DND-41 (cell line): ENCODE measurements at regions not wholly inside any gene's neighbourhood (a gene's known extent, or its start where the extent isn't known, plus 50 kb on each side); places are given as distances from the start of the nearest gene placed in this dataset.

Experiments used
- ATAC-seq: fragments of 200-7000 bp; cut with Tn5 transposase; 3 replicates; pipeline ENCODE4 v1.9.1; 2021; ENCODE audit warnings: low read depth; ENCODE audit not compliant: insufficient read depth
- DNase-seq: peaks from one replicate; pipeline ENCODE4 v3.0.0-alpha.2; 2020
- H2AFZ ChIP-seq: 2 replicates; pipeline ENCODE4 v1.6.0; 2012; ENCODE audit warnings: low read depth, low read length
- H3K27ac ChIP-seq: 2 replicates; pipeline ENCODE4 v1.5.1; 2012; ENCODE audit warnings: low read length, inconsistent platforms
- H3K27me3 ChIP-seq: fragments of 200-600 bp; sonication (generic); 2 replicates; pipeline ENCODE4 v1.6.0; 2012; ENCODE audit warnings: low read length, mild to moderate bottlenecking, inconsistent platforms; ENCODE audit not compliant: insufficient read depth, poor library complexity
- H3K36me3 ChIP-seq: 2 replicates; pipeline ENCODE4 v1.5.1; 2012; ENCODE audit warnings: low read length, inconsistent platforms; ENCODE audit not compliant: insufficient read depth
- H3K4me1 ChIP-seq: 2 replicates; pipeline ENCODE4 v1.5.1; 2012; ENCODE audit warnings: mild to moderate bottlenecking, low read length; ENCODE audit not compliant: insufficient read depth
- H3K4me2 ChIP-seq: 2 replicates; pipeline ENCODE4 v1.6.0; 2012; ENCODE audit warnings: mild to moderate bottlenecking, moderate library complexity, low read length, inconsistent platforms; ENCODE audit not compliant: insufficient read depth
- H3K4me3 ChIP-seq, 2 experiments: fragments of 200-600 bp in 1 of 2; shearing (Covaris generic) in 1 of 2; 2 replicates each; pipeline ENCODE4 v1.5.1; 2012 to 2016; ENCODE audit warnings: inconsistent platforms in 2 of 2, low read length in 2 of 2, mild to moderate bottlenecking in 2 of 2, low read depth in 1 of 2, moderate library complexity in 1 of 2
- H3K79me2 ChIP-seq: 2 replicates; pipeline ENCODE4 v1.6.0; 2012; ENCODE audit warnings: low read length, inconsistent platforms; ENCODE audit not compliant: insufficient read depth
- H3K9ac ChIP-seq: 2 replicates; pipeline ENCODE4 v1.6.0; 2012; ENCODE audit warnings: low read depth, mild to moderate bottlenecking, inconsistent platforms, low read length, moderate library complexity
- H3K9me3 ChIP-seq: 2 replicates; pipeline ENCODE4 v1.5.1; 2012; ENCODE audit warnings: low read length, moderate library complexity, mild to moderate bottlenecking, inconsistent platforms; ENCODE audit not compliant: insufficient read depth, severe bottlenecking
- H4K20me1 ChIP-seq: 2 replicates; pipeline ENCODE4 v1.6.0; 2012; ENCODE audit warnings: low read length; ENCODE audit not compliant: insufficient read depth
- CTCF ChIP-seq: IDR thresholded peaks from 2 replicates; pipeline ENCODE4 v1.5.1; 2012; ENCODE audit warnings: borderline replicate concordance, low read length, moderate library complexity, mild to moderate bottlenecking; ENCODE audit not compliant: poor library complexity, severe bottlenecking; ENCODE audit errors: extremely low read depth
- EZH2 ChIP-seq: IDR thresholded peaks from 3 replicates; pipeline ENCODE4 v1.6.1; 2012; ENCODE audit warnings: borderline replicate concordance, low read depth, mild to moderate bottlenecking, moderate library complexity, low read length, inconsistent platforms; ENCODE audit not compliant: severe bottlenecking

- Histone ChIP-seq H3K9ac (no peak overlapping the region), H3K27ac (no peak overlapping the region), H3K36me3 (no peaks in the 10 kb centered on the region), H3K4me1 (no peaks in the 10 kb centered on the region), H3K79me2 (no peaks in the 10 kb centered on the region), H2AFZ (no peak overlapping the region), H3K9me3 (no peaks in the 10 kb centered on the region), H3K4me3 (no peak overlapping the region), H4K20me1 (no peaks in the 10 kb centered on the region), H3K4me2 (no peak overlapping the region), H3K27me3 (no peaks in the 10 kb centered on the region)
- TF ChIP-seq CTCF, result no peak
- DNase-seq (no peak), ATAC-seq (no peak)
Observed at GRCh38 chr3:7962301-7962700, 539.3 kb upstream of the LMCD1 start.

- Histone ChIP-seq H2AFZ (no peak overlapping the region), H3K36me3 (no peaks in the 10 kb centered on the region), H3K79me2 (no peaks in the 10 kb centered on the region), H3K9ac (no peak overlapping the region), H3K27me3 (no peaks in the 10 kb centered on the region), H3K4me1 (no peaks in the 10 kb centered on the region), H3K9me3 (no peaks in the 10 kb centered on the region), H3K4me3 (no peak overlapping the region), H3K4me2 (no peak overlapping the region), H4K20me1 (no peaks in the 10 kb centered on the region), H3K27ac (no peak overlapping the region)
- TF ChIP-seq CTCF (peak; percentile 20), EZH2 (no peak)
- ATAC-seq (no peak), DNase-seq (no peak)
Observed at GRCh38 chr3:7964899-7965298, 536.7 kb upstream of the LMCD1 start.

GRCh38 chr3:7973006-7973405 is 528.6 kb upstream of the LMCD1 start:
- Histone ChIP-seq H3K9ac (no peak overlapping the region), H3K36me3 (no peaks in the 10 kb centered on the region), H3K4me3 (no peak overlapping the region), H3K4me1 (no peaks in the 10 kb centered on the region), H3K4me2 (no peak overlapping the region), H3K9me3 (no peaks in the 10 kb centered on the region), H3K27ac (no peak overlapping the region), H2AFZ (no peak overlapping the region), H3K27me3 (no peaks in the 10 kb centered on the region), H3K79me2 (no peaks in the 10 kb centered on the region), H4K20me1 (no peaks in the 10 kb centered on the region)
- no peak for ATAC-seq
- TF ChIP-seq EZH2 (no peak), CTCF (no peak)
- no peak for DNase-seq
